ENCODE measurements at regions not wholly inside any gene's neighbourhood (a gene's known extent, or its start where the extent isn't known, plus 50 kb on each side); places are given as distances from the start of the nearest gene placed in this dataset.

- TF ChIP-seq TSHZ2 (CRISPR knock-in tag; IDR thresholded peaks at IDR 0.05) (no peak), PATZ1 (CRISPR knock-in tag; IDR thresholded peaks at IDR 0.05; ENCODE audit: borderline replicate concordance) (no peak), RARB (CRISPR knock-in tag; IDR thresholded peaks at IDR 0.05) (no peak)
Observed at GRCh38 chr7:45324683-45325237, 167.2 kb downstream of the RAMP3 start.

All from SK-N-SH treated with all-trans-retinoic acid at 6 μM for 48 hours (cell line).